GM21576 (cell line): ENCODE measurements at regions not wholly inside any gene's neighbourhood (a gene's known extent, or its start where the extent isn't known, plus 50 kb on each side); places are given as distances from the start of the nearest gene placed in this dataset.
A peak's percentile ranks its signal among the peaks of the same experiment; 100 is the strongest.
"Not testable (repeated sequence)": the region's sequence is repeated elsewhere in the genome, so short reads cannot be mapped to it uniquely, and the experiment has no call there.

ENCODE experiments used
- ATAC-seq: cut with Tn5 transposase; IDR thresholded peaks from one replicate; pipeline ENCODE4 v1.9.1; 2021; ENCODE audit warnings: mild to moderate bottlenecking, moderate library complexity; ENCODE audit not compliant: unreplicated experiment

DNA sequence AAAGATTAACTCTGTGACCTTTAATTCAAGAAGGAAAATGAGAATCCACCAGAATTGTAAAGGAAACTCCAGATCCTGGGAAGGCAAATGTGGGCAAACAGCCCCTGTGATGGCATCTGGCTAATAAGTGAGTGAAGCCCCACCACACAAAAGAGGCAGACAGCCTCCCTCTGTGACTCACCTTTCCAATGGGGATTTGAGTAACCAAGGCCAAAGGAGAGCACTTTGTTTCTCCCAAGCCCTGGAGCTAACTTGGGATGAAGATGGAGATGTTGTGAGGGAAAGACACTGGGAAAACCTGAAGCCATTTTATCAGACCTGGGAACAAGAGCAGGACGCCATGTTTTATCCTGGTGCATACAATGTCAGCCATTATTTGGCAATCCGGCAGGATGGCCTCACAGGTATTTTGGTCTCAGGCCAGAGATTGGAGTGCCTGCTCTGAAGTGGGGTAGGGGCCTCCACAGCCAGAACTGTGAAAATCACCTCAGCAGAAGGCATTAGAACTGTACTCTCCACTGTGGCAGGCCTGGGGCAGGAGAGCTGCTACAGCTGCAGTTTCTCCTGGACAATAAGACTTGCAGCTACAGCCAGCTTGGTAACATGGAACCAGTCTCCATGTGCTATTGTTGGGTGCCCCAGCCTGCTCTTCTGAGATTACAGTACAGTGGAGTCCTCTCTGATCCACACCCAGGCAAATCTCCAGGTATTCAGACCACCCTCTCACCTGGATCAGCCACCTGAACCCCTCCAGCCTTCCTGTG is 96.6 kb upstream of the PCED1B start:
- no peak for ATAC-seq

DNA sequence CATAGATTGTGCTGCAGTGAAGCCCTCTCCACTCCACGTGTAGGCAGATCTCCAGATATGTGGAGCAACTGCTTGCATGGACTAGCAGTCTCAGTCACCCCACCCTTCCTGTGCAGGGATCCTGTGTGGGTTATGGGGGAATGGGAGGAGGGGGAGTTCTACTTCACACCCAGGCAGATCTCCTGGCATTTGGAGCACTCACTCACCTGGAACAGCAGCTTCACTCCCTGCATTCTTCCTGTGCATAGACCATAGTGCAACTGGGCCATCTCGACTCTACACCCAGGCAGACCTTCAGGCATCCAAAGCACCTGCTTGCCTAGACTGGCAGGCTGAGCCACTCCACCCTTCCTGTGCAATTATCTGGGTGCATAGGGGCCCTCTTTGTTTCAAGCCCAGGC is 96.0 kb upstream of the PCED1B start:
- no peak for ATAC-seq

DNA sequence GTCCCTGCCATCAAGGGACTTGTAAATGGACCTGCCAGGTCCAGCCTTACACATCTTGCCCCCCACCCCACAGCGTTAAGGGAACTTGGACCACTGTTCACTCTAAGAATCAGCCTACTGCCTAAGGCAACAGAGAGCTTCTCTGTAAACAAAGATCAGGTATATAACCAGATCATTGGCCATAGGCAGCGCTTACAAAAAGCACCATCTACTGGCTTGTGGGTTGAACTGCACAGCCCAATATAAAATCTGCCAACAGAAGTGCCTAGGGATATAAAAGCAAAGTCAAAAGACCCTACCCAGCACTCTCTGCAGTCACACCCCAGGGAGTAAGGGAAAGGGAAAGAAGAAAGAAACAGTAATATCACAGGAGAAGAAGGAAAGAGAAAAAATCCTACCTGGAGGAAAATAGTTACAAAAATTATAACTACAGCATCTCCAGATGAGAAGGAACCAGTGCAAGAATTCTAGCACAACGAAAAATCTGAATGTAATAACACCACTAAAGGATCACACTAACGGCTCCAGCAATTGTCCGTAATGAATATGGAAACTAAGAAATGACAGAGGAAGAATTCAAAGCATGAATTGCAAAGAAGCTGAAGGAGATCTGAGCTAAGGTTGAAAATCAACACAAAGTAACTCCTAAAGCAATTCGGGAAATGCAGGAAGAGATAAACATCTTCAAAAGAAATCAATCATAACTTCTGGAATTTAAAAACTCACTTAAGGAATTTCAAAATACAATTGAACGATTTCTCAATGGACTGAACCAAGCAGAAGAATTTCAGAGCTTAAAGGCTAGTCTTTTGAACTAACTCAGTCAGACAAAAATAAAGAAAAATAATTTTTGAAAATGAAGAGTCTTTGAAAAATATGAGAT is 95.2 kb upstream of the PCED1B start:
- peak; percentile 63 for ATAC-seq

DNA sequence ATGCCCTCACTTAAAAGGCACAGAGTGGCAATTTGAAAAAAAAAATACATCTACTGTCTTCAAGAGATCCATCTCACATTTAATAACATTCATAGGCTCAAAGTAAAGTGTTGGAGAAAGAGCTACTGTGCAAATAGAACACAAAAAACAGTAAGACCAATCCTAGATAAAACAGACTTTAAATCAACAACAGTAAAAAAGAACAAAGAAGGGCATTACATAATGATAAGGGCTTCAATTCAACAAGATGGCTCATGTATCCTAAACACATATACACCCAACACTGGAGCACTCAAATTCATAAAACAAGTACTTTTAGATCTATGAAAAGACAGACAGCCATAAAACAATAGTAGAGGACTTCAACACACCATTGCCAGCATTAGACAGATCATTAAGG is 93.6 kb upstream of the PCED1B start:
- no peak for ATAC-seq

DNA sequence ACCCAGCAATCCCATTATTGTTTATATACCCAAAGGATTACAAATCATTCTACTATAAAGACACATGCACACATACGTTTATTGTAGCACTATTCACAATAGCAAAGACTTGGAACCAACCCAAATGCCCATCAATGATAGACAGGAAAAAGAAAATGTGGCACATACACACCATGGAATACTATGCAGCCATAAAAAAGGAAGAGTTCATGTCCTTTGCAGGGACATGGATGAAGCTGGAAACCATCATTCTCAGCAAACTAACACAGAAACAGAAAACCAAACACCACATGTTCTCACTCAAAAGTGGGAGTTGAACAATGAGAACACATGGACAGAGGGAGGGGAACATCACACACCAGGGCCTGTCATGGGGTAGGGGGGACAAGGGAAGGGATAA is 91.3 kb upstream of the PCED1B start:
- ATAC-seq, result not testable (repeated sequence)

DNA sequence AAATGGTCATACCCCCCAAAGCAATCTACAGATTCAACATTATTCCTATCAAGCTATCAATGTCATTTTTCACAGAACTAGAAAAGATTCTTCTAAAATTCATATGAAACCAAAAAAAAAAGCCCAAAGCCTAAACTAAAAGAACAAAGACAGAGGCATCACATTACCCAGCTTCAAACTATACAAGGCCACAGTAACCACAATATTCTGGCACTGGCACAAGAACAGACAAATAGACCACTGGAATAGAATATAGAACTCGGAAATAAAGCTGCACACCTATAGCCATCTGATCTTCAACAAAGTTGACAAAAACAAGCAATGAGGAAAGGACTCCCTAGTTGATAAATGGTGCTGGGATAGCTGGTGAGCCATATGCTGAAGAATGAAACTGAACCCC is 89.2 kb upstream of the PCED1B start:
- no peak for ATAC-seq

DNA sequence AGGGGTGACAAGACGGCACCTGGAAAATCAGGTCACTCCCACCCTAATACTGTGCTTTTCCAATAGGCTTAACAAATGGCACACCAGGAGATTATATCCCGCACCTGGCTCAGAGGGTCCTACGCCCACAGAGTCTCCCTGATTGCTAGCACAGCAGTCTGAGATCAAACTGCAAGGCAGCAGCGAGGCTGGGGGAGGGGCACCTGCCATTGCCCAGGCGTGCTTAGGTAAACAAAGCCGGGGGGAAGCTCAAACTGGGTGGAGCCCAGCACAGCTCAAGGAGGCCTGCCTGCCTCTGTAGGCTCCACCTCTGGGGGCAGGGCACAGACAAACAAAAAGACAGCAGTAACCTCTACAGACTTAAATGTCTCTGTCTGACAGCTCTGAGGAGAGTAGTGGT is 87.4 kb upstream of the PCED1B start:
- ATAC-seq, result not testable (repeated sequence)

DNA sequence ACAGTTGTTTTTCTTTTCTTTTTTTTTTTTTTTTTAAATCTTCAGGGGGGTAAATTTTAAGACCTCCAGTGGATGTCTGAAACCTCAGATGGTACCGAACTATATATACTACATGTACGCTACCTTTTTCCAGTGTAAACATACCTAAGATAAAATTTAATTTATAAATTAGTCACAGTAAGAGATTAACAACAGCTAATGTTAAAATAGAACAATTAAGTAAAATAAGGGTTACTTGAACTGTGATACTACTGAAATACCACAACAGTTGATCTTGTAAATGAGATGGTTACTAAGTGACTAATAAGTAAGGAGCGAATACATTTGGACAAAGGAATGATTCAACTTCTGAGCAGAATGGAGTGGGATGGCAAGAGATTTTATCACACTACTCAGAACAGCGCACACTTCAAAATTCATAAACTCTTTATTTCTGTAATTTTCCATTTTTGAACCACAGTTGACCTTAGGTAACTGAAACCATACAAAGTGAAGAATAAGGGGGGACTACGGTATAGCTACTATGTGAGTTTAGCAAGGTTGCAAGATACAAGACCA is 80.5 kb upstream of the PCED1B start:
- ATAC-seq, result no peak

DNA sequence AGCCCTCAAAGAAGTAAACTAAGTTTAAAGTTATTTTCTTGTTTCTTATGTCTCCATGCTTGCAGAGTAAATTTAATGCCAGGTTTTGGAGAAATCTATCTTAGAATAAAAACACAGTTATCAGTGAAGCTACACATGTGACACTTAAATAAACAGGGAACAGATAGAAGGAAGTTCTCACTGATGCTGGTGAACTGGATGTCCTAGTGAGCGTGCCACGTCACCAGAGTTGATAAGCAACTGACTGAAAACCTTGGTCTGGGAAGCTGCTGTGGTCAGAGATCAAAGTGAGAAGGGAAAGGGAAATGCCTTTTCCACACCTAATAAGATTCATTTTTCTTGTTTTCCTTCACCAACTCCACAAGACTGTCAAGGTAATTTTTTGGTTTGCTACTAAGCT is 74.8 kb upstream of the PCED1B start:
- ATAC-seq, result no peak

DNA sequence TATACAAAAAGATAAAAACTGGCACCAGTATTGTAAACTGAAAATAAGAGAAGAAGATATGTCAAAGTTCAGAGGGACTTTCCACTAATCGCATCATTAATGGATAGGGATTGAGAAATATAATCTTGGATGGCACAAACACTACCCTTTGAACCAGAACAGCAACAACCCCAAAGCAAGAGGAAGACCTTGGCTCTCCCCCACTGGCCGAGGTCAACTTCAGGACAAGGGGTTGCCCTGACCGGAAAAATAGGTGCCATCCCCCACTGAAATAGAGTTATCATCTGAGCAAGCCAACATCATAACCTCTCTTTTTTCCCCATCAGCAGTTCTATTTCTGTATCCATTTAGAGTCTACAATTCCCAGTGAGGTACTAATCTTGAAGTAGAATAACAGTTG is 72.4 kb upstream of the PCED1B start:
- no peak for ATAC-seq

DNA sequence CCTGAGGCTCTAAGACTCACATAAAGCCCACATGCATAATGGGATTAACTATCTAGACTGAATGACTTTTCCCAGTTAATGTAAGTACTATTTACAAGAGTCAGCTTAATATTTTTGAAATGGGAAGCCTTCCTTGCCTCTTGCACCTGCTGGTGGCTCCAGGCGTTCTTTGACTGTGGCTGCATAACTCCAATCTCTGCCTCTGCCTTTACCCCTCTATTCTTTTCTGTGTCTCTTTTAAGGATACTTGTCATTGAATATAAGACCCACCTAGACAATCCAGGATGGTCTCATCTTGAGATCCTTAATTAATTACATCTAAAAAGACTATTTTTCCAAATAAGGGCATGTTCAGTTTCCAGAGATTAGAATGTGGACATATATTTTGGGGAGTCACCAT is 66.9 kb upstream of the PCED1B start:
- ATAC-seq, result no peak

DNA sequence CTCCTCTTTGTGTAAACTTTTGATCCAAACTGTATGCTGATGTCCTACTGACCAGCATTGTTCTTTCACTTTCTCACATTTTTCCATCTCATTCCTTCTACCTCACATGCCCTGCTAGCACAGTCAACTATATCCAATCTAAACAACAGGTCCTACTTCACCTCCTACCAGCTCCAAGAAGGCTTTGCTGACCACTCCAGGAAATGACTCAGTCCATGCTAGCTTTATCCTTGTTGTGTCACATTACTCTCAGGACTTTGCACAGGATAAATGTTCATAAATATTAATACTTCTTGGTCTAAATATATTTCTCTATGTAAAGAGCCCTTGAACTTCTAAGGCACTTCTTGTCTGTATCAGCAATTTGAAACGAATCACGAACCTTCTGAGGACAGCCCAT is 64.9 kb upstream of the PCED1B start:
- no peak for ATAC-seq

DNA sequence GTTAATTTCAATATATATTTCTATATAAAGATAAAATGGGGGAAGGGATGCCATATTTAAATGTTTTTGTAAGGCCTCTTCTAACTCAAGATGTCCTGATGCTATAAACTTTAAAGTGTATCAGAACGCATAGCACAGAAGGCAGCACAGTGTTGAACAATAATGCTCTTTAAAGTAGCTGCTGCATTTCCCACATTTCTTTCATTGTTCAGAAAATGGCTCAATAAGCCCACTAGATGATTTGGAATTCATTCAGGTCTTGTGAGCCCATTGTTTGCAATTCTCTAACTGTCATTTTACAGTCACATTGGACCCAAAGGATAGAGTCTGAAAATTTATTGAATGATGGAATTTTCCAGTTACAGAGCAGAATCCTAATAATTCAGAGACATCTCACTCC is 64.0 kb upstream of the PCED1B start:
- no peak for ATAC-seq

DNA sequence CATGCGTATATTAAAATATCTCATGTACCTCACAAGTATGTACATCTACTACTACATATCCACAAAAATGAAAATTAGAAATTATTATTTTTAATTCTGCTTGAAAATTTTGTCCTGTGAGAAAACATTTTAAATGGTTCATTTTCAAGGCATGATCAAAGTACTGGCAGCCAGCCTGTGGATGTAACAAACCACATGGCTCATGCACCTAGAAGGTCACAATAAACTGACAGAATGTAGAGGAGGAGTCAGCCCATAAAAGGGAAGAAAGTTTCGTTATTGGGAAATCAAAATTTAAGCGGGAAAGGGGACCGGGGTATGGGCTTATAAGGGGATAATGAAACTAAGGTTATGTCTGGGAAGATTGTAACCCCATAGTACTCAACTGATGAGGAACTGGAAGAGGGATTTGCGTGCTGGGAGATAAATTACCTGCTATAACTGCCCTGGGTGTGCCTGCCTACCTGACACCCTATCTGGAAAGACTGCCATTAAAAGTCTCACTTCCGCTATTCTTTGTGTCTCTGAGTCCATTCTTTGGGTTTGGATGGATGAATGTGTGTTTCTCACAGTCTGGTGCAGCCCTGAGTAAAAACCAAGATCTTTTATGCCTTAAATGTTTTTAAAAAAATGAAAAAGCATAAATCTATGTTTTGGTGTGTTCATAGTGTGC is 62.2 kb upstream of the PCED1B start:
- ATAC-seq, result no peak

DNA sequence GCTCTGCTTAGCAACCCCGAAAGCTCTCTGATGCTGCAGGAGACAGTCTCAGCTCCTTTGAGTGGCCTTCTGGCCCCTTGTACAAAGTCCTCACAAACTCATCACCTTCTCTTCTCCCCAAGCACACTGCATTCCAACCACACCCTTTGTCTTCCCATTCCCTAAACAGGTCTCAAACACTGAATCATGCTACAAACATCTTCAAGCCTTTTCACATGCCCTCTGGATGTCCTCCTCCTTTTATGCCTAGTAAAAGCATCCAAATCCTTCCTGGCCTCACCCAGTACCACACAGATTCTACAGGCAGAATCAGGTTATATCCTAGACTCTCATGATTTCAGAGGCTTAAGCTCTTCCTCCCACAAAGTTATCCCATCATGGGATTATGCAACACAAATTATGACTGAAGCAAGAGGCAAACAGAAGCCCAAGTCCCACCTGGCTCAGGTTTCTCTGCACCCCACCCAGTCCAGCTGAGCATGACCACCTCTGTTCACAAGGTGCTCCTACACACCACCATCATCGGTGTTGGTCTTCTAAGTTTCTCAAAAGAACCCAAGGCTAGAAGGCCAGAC is 61.4 kb upstream of the PCED1B start:
- no peak for ATAC-seq

DNA sequence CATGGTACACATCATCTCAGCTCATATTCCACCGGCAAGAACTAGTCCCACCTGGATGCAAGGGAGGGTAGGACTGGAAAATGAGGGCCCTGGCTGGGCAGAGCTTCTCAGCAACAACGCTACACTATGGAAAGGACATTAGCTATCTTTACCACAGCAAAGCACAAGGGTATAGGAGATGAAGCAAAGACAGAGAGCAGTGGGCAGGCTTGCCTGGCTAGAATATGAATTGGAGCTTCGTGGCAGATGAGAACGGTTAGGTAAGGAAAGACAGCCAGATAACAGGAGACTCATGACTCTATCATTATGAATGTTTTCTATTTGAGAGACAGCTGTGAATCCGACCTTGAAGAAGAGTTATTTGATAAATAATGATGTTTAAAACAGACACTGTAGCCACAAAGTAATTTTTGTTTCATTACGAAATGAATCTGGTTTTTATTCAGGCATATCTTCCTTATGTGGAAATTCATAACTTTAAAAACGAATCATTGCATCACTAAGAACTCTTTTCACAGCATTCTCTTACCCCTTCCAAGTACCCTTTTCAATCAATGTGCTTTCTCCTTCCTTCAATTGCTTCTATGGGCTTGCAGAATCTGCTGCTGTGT is 59.1 kb upstream of the PCED1B start:
- no peak for ATAC-seq

DNA sequence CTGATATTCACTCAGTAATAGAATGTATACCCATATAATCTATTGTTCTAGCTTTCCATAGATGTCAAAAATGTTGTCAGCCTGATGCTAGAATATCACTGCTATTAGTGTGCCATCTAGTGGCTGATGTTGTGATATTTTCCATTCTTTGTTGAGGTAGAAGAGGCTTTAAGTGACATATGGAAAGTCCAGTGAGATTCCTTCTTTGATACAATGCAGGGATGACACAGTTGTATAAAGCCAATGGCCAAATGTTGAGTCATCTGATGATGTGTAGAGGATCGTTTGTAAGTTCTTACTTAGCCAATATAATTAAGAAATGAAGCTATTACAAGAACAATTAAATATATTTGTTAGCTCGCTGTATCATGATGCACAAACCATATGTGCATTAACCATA is 58.1 kb upstream of the PCED1B start:
- ATAC-seq, result no peak

DNA sequence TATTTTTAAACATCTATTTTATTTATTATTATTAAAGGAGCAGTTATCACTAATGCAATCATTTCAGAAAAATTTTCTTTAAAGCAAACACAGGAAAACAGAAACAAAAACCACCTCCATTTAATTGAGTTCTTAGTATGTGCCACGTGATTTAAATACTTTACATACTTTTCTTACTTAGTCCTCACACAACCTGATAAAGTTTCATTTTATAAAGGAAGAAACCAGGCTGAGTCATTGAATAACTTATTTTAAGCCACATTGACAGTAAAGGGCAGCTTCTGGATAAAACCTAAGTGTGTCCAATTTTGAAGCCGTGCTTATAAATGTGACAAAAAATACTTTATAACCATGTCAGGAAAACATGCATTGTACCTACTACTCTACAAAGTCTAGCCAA is 57.1 kb upstream of the PCED1B start:
- no peak for ATAC-seq

DNA sequence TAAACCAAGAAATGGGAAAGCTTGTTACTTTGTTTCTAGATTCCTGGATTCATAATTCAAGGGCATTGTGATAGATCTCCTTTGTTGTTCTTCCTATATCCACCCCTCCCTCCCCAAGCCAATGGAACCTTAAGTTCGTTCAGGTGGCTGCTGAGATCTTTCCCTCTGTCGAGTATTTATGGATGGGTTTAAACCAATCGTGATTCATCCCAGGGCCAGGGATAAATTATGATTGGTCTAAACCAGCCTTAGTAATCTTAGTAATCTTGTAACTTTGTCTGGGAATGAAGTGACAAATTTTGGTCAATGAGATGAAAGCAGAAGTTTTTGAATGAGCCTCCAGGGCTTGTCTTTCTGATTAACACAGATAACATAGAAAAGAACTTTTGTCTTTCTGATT is 56.1 kb upstream of the PCED1B start:
- ATAC-seq, result no peak

DNA sequence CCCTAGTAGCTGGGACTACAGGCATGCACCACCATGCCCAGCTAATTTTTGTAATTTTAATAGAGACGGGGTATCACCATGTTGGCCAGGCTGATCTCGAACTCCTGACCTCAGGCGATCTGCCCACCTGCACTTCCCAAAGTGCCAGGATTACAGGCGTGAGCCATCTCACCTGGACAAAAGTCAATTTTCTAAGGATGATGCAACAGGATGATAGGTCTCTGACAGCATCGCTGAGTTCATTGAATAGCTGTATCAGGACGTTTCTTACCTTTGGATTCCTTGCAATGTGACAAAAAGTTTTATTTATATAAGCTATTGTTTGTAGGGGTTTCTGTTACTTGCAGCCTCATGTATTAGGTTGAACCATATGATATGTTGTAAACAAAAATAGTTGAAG is 55.5 kb upstream of the PCED1B start:
- ATAC-seq, result no peak

DNA sequence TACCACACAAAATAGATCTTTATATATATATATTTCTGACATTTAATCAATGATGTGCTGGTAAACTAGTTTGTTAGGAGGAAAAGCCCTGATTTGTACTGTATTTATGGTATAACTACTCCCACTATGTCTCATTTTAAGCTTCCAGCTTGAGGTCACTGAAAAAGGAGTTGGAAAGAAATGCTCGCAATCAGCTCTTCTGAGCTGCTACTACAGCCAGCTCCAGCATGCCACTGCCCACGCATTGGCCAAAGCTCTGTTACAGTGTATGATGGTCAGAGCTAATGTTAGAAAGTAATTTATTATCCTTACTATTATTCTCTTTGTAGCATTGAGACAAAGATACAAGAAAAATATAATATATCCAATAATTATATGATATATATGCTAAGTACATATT is 55.0 kb upstream of the PCED1B start:
- no peak for ATAC-seq
